ENCODE measurements at regions not wholly inside any gene's neighbourhood (a gene's known extent, or its start where the extent isn't known, plus 50 kb on each side); places are given as distances from the start of the nearest gene placed in this dataset.

- DNase-seq (ENCODE audit: low read depth in 1 of 2, low spot score in 1 of 2) (no peak), FAIRE-seq (no peak), ATAC-seq (no peak)
- POLR2A ChIA-PET: no interaction called here
- H3K27ac ChIP-seq: no peak overlapping the region
- TF ChIP-seq FOSL2 (IDR thresholded peaks at IDR 0.05) (no peak), FOSL2 (CRISPR knock-in tag; IDR thresholded peaks at IDR 0.05) (no peak), SMC3 (IDR thresholded peaks at IDR 0.05) (no peak)
- H3K9me3 ChIP-seq: no peaks in the 10 kb centered on the region
- whole genome bisulfite sequencing (ENCODE audit: missing lambda C conversion rate): 0% methylated on average over 2 of the region's 3 CpGs
- CTCF ChIA-PET: no interaction called here
- no peak overlapping the region for H3K4me2 ChIP-seq
- no peaks in the 10 kb centered on the region for H3K4me1 ChIP-seq
- no peak overlapping the region for H3K4me3 ChIP-seq
Observed at GRCh38 chr10:130723704-130724103, 587.5 kb downstream of the GLRX3 start.

DNA sequence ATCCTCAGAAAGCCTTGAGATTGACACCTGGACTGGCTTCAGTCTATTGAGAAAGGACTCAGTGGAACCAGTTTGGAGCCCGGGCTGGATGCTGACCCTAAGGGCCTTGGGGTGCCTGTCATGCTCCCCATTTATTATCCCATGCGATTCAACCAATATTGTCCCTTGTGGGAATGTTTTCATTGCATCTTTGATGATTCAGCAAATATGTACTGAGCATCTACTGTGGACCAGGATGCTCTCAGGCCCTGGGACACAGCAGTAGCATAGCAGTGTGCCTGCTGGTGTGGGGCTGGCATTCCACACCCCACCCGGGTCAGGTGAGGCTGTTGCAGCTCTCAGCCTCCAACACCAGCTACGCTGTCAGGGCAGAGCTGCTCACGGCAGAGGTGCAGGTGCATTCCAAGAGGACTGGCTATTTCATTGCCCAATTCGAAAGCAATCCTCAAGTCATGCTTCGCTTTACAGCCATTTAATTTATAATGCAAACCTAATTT lies 586.0 kb downstream of the TCERG1L start:
- no peak for ATAC-seq
- FAIRE-seq: no peak
- ChIA-PET POLR2A (no interaction called here), CTCF (no interaction called here)
- no peaks in the 10 kb centered on the region; the same call in 2 of the 3 replicates for H3K9me3 ChIP-seq
- DNase-seq (ENCODE audit: low read depth in 1 of 2, low spot score in 1 of 2): no peak
- no peak overlapping the region for H3K4me3 ChIP-seq
- no peaks in the 10 kb centered on the region for H3K4me1 ChIP-seq
- WGBS (ENCODE audit: missing lambda C conversion rate): 12% methylated on average over 7 of the region's 7 CpGs
- H3K4me2 ChIP-seq: no peak overlapping the region
- TF ChIP-seq, protein P1, sequence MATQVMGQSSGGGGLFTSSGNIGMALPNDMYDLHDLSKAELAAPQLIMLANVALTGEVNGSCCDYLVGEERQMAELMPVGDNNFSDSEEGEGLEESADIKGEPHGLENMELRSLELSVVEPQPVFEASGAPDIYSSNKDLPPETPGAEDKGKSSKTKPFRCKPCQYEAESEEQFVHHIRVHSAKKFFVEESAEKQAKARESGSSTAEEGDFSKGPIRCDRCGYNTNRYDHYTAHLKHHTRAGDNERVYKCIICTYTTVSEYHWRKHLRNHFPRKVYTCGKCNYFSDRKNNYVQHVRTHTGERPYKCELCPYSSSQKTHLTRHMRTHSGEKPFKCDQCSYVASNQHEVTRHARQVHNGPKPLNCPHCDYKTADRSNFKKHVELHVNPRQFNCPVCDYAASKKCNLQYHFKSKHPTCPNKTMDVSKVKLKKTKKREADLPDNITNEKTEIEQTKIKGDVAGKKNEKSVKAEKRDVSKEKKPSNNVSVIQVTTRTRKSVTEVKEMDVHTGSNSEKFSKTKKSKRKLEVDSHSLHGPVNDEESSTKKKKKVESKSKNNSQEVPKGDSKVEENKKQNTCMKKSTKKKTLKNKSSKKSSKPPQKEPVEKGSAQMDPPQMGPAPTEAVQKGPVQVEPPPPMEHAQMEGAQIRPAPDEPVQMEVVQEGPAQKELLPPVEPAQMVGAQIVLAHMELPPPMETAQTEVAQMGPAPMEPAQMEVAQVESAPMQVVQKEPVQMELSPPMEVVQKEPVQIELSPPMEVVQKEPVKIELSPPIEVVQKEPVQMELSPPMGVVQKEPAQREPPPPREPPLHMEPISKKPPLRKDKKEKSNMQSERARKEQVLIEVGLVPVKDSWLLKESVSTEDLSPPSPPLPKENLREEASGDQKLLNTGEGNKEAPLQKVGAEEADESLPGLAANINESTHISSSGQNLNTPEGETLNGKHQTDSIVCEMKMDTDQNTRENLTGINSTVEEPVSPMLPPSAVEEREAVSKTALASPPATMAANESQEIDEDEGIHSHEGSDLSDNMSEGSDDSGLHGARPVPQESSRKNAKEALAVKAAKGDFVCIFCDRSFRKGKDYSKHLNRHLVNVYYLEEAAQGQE (IDR thresholded peaks at IDR 0.05): no peak
- TF ChIP-seq MAFK (IDR thresholded peaks at IDR 0.05; ENCODE audit: partially characterized antibody) (peak; percentile 85), HEYL (CRISPR knock-in tag; IDR thresholded peaks at IDR 0.05) (no peak), POLR2A (IDR thresholded peaks at IDR 0.05; ENCODE audit: low read length) (no peak)
- H3K27ac ChIP-seq: no peak overlapping the region

DNA sequence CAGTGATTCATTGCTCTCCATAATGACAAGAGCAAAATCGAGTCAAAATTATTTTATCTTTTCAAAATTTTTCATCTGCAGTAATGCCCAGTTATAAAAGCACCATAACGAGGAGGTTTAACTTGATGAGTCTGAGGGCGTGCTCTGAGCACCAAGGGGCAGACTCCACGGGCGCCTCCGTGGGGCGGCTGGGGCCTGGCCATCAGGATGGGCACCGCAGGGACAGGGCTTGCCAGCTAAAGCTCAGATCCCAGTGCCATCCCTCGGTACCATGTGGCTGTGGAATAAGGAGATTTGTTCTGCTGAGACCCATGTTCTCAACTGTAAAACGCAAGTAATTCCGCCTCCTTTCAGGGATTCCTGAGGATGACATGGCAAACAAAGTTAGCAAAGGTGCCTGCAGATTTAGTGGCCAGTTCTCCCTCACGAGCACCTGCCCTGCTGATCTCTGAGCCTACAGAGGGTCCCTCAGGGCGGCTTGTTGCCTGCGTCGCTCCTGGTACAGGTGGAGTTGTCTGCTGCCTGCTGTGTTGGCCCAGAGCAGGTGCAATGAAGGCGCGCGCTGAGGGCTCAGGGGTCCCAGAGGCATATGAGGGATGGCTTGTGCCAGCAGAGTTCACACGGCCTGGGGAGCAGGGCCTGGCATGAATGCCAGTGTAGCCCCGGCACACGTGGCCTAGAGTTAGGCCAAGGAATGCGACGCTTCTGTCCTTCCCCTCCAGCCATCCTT lies 584.4 kb downstream of the TCERG1L start:
- no peak for FAIRE-seq
- TF ChIP-seq, protein P2, sequence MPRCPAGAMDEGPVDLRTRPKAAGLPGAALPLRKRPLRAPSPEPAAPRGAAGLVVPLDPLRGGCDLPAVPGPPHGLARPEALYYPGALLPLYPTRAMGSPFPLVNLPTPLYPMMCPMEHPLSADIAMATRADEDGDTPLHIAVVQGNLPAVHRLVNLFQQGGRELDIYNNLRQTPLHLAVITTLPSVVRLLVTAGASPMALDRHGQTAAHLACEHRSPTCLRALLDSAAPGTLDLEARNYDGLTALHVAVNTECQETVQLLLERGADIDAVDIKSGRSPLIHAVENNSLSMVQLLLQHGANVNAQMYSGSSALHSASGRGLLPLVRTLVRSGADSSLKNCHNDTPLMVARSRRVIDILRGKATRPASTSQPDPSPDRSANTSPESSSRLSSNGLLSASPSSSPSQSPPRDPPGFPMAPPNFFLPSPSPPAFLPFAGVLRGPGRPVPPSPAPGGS (IDR thresholded peaks at IDR 0.05): no peak
- TF ChIP-seq CHD4 (IDR thresholded peaks at IDR 0.05; ENCODE audit: borderline replicate concordance) (no peak), HMGXB4 (CRISPR knock-in tag; IDR thresholded peaks at IDR 0.05; ENCODE audit: borderline replicate concordance) (no peak), FOXS1 (CRISPR knock-in tag; IDR thresholded peaks at IDR 0.05) (no peak), JUN (IDR thresholded peaks at IDR 0.05) (no peak), CBX2 (IDR thresholded peaks at IDR 0.05; ENCODE audit: borderline replicate concordance, low read depth) (no peak), CEBPB (IDR thresholded peaks at IDR 0.05) (no peak), PBX3 (IDR thresholded peaks at IDR 0.05) (no peak)
- Histone ChIP-seq H3K9me3 (no peaks in the 10 kb centered on the region; the same call in 2 of the 3 replicates), H3K4me1 (no peaks in the 10 kb centered on the region), H3K4me2 (no peak overlapping the region), H3K4me3 (no peak overlapping the region), H3K27ac (no peak overlapping the region)
- ChIA-PET CTCF (no interaction called here), POLR2A (no interaction called here)
- ATAC-seq: no peak
- WGBS (ENCODE audit: missing lambda C conversion rate): 35% methylated on average over 20 of the region's 23 CpGs
- no peak for DNase-seq (ENCODE audit: low read depth in 1 of 2, low spot score in 1 of 2)

Measured in A549 (cell line).